Activated CD4-positive, alpha-beta T cell treated with anti-CD3 and anti-CD28 coated beads, Interleukin-2, amount 10 ng/mL, durations not matched to agents 24 days and 14 days (primary cell): ENCODE measurements at regions not wholly inside any gene's neighbourhood (a gene's known extent, or its start where the extent isn't known, plus 50 kb on each side); places are given as distances from the start of the nearest gene placed in this dataset.

ENCODE experiments used
- DNase-seq: peaks from one replicate; pipeline ENCODE4 v3.0.0; 2022
- H3K27ac Mint-ChIP-seq: one replicate; pipeline ENCODE4 v1.8.0; 2022; ENCODE audit warnings: mild to moderate bottlenecking, mixed read lengths
- H3K27me3 Mint-ChIP-seq: one replicate; pipeline ENCODE4 v1.8.0; 2022; ENCODE audit warnings: mixed read lengths
- H3K36me3 Mint-ChIP-seq: one replicate; pipeline ENCODE4 v1.8.0; 2022; ENCODE audit warnings: low read depth, mild to moderate bottlenecking, mixed read lengths
- H3K4me1 Mint-ChIP-seq: one replicate; pipeline ENCODE4 v1.8.0; 2021; ENCODE audit warnings: mixed read lengths
- H3K4me3 Mint-ChIP-seq: one replicate; pipeline ENCODE4 v1.8.0; 2022; ENCODE audit warnings: mild to moderate bottlenecking, moderate library complexity, mixed read lengths
- H3K9me3 Mint-ChIP-seq: one replicate; pipeline ENCODE4 v1.8.0; 2021; ENCODE audit warnings: mixed read lengths
- intact Hi-C: fragments of 100-400 bp; cut with micrococcal nuclease; formaldehyde crosslinking; loops from one replicate; pipeline ENCODE4 v1.15.1; 2023

- no peak for DNase-seq
- no peak overlapping the region for H3K27ac Mint-ChIP-seq
- H3K4me1 Mint-ChIP-seq = no peaks in the 10 kb centered on the region
- intact Hi-C loops = no loop called here
- H3K36me3 Mint-ChIP-seq = no peaks in the 10 kb centered on the region
- H3K27me3 Mint-ChIP-seq = no peaks in the 10 kb centered on the region
- no peak overlapping the region for H3K4me3 Mint-ChIP-seq
- H3K9me3 Mint-ChIP-seq = no peaks in the 10 kb centered on the region
Observed at GRCh38 chrY:19265404-19265803, 479.1 kb downstream of the KDM5D start.

DNA sequence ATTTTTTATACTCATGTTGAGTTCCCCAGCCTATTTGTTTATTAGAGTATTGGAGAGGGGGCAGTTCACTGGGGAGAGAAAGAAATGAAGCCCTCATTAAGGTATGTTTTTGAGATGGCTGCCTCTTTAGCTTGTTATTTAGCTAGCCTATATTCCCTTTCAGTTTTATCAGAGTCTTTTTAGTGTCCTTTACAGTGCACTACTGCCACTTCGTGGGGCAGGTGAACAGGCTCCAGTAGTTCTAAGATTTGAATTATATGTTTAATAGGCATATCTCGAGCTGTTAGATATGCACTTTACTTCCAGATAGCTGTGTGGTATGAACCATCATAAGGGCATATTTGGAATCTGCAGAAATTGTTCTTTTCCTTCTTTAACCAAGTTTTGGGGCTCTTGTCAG, 482.2 kb downstream of the KDM5D start:
- DNase-seq = no peak

GRCh38 chrY:19232276-19232994, 458.9 kb upstream of the HSFY2 start:
- Mint-ChIP-seq H3K4me3 (peak overlapping the region; percentile 45), H3K36me3 (no peaks in the 10 kb centered on the region), H3K4me1 (peaks cover 9% of the 10 kb centered on the region), H3K9me3 (peaks cover 8% of the 10 kb centered on the region), H3K27me3 (no peaks in the 10 kb centered on the region), H3K27ac (peak overlapping the region; percentile 11)
- peak; percentile 82 for DNase-seq
- intact Hi-C loops = no loop called here

More for the DNA sequence above, 482.2 kb downstream of the KDM5D start:
- Mint-ChIP-seq H3K36me3 (no peaks in the 10 kb centered on the region), H3K27ac (no peak overlapping the region), H3K4me1 (no peaks in the 10 kb centered on the region), H3K4me3 (no peak overlapping the region), H3K27me3 (no peaks in the 10 kb centered on the region), H3K9me3 (no peaks in the 10 kb centered on the region)
- intact Hi-C loops = no loop called here

GRCh38 chrY:19220784-19221183, 447.2 kb upstream of the HSFY2 start:
- intact Hi-C loops = no loop called here
- no peak overlapping the region for H3K4me3 Mint-ChIP-seq

DNA sequence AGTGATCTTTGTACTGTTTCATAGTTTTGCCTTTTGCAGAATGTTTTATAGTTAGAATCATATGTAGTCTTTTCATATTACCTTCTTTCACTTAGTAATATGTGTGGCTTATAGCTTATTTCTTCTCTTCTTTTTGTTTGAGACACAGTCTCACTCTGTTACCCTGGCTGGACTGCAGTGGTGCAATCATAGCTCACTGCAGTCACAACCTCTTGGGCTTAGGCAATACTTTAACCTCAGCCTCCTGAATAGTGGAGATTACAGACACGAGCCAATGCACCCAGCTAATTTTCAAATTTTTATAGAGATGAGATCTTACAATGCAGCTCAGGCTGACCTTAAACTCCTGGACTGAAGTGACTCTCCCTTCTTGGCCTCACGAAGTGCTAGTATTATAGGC, 435.4 kb upstream of the HSFY2 start:
- intact Hi-C loops = no loop called here
- H3K27ac Mint-ChIP-seq = no peak overlapping the region
- no peak overlapping the region for H3K4me3 Mint-ChIP-seq
- no peaks in the 10 kb centered on the region for H3K4me1 Mint-ChIP-seq
- H3K36me3 Mint-ChIP-seq = no peaks in the 10 kb centered on the region
- H3K9me3 Mint-ChIP-seq = no peaks in the 10 kb centered on the region
- no peaks in the 10 kb centered on the region for H3K27me3 Mint-ChIP-seq
- no peak for DNase-seq

More at GRCh38 chrY:19220784-19221183, 447.2 kb upstream of the HSFY2 start:
- Mint-ChIP-seq H3K9me3 (no peaks in the 10 kb centered on the region), H3K4me1 (no peaks in the 10 kb centered on the region), H3K27ac (no peak overlapping the region), H3K27me3 (no peaks in the 10 kb centered on the region), H3K36me3 (no peaks in the 10 kb centered on the region)
- DNase-seq = no peak

- no peaks in the 10 kb centered on the region for H3K4me1 Mint-ChIP-seq
- H3K27ac Mint-ChIP-seq = no peak overlapping the region
- intact Hi-C loops = no loop called here
- no peak for DNase-seq
- H3K36me3 Mint-ChIP-seq = no peaks in the 10 kb centered on the region
- H3K27me3 Mint-ChIP-seq = no peaks in the 10 kb centered on the region
- no peak overlapping the region for H3K4me3 Mint-ChIP-seq
- H3K9me3 Mint-ChIP-seq = no peaks in the 10 kb centered on the region
Observed at GRCh38 chrY:19207048-19207447, 433.5 kb upstream of the HSFY2 start.

- intact Hi-C loops = no loop called here
- DNase-seq = no peak
- Mint-ChIP-seq H3K9me3 (no peaks in the 10 kb centered on the region), H3K27ac (no peak overlapping the region), H3K27me3 (no peaks in the 10 kb centered on the region), H3K36me3 (no peaks in the 10 kb centered on the region), H3K4me1 (no peaks in the 10 kb centered on the region), H3K4me3 (no peak overlapping the region)
Observed at GRCh38 chrY:19180824-19181223, 407.3 kb upstream of the HSFY2 start.

GRCh38 chrY:19168202-19168565, 394.6 kb upstream of the HSFY2 start:
- peaks cover 3% of the 10 kb centered on the region for H3K9me3 Mint-ChIP-seq
- no peak overlapping the region for H3K4me3 Mint-ChIP-seq
- DNase-seq = no peak
- H3K27ac Mint-ChIP-seq = no peak overlapping the region
- H3K4me1 Mint-ChIP-seq = no peaks in the 10 kb centered on the region
- no peaks in the 10 kb centered on the region for H3K36me3 Mint-ChIP-seq
- intact Hi-C loops = no loop called here
- H3K27me3 Mint-ChIP-seq = no peaks in the 10 kb centered on the region

DNA sequence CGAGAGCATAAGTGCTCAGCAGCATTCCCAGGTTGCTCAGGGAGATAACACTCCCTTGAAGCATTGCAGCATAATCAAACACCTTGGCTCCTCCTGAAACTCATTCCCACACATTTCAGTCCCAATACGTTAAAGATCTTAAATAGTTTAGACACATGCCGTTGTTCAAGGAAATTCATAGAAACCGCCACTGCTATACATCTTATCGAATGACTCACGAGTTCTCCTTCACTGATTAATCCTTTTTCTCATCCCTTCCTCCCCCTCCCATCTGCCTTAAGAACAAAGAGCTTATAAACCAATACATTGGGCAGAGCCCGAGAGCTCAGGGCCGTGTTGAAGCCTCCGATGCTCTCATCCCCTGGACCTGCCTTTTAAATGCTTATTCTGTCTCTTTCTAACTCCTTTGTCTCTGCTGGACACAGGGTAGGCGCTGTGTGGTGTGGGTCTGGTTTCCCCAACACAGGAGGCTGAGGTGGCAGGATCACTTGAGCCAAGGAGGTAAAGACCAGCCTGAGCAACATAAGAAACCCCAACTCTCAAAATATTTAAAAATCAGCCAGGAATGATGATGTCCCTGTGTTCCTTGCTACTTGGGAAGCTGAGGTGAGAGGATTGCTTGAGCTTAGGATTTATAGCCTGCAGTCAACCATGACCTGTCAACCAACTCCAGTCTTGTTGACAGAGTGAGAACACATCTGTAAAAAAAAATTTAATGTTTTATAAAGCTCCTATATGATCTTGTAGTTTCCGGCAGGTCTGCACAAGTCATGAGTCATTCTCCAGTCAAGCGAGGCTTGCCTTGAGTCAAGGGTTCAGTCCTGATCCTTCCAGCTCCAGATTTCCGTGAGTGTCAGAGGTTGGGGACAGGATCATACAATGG, 394.0 kb upstream of the HSFY2 start:
- Mint-ChIP-seq H3K4me3 (no peak overlapping the region), H3K4me1 (no peaks in the 10 kb centered on the region), H3K9me3 (peaks cover 3% of the 10 kb centered on the region), H3K36me3 (no peaks in the 10 kb centered on the region), H3K27ac (no peak overlapping the region), H3K27me3 (no peaks in the 10 kb centered on the region)
- no peak for DNase-seq
- intact Hi-C loops = no loop called here

- H3K27me3 Mint-ChIP-seq = no peaks in the 10 kb centered on the region
- H3K27ac Mint-ChIP-seq = no peak overlapping the region
- no peak for DNase-seq
- no peaks in the 10 kb centered on the region for H3K36me3 Mint-ChIP-seq
- no peaks in the 10 kb centered on the region for H3K4me1 Mint-ChIP-seq
- intact Hi-C loops = no loop called here
- H3K9me3 Mint-ChIP-seq = no peaks in the 10 kb centered on the region
- H3K4me3 Mint-ChIP-seq = no peak overlapping the region
Observed at GRCh38 chrY:19148783-19149182, 375.2 kb upstream of the HSFY2 start.

- intact Hi-C loops = no loop called here
Observed at GRCh38 chrY:19146296-19146695, 372.8 kb upstream of the HSFY2 start.

GRCh38 chrY:19142093-19142492, 368.6 kb upstream of the HSFY2 start:
- Mint-ChIP-seq H3K4me3 (no peak overlapping the region), H3K4me1 (no peaks in the 10 kb centered on the region), H3K27ac (no peak overlapping the region), H3K9me3 (no peaks in the 10 kb centered on the region), H3K36me3 (no peaks in the 10 kb centered on the region), H3K27me3 (peaks cover 2% of the 10 kb centered on the region)
- intact Hi-C loops = no loop called here
- DNase-seq = no peak

More at GRCh38 chrY:19146296-19146695, 372.8 kb upstream of the HSFY2 start:
- no peak overlapping the region for H3K27ac Mint-ChIP-seq
- H3K4me3 Mint-ChIP-seq = no peak overlapping the region
- no peaks in the 10 kb centered on the region for H3K9me3 Mint-ChIP-seq
- no peak for DNase-seq
- no peaks in the 10 kb centered on the region for H3K4me1 Mint-ChIP-seq
- no peaks in the 10 kb centered on the region for H3K36me3 Mint-ChIP-seq
- peaks cover 2% of the 10 kb centered on the region for H3K27me3 Mint-ChIP-seq

DNA sequence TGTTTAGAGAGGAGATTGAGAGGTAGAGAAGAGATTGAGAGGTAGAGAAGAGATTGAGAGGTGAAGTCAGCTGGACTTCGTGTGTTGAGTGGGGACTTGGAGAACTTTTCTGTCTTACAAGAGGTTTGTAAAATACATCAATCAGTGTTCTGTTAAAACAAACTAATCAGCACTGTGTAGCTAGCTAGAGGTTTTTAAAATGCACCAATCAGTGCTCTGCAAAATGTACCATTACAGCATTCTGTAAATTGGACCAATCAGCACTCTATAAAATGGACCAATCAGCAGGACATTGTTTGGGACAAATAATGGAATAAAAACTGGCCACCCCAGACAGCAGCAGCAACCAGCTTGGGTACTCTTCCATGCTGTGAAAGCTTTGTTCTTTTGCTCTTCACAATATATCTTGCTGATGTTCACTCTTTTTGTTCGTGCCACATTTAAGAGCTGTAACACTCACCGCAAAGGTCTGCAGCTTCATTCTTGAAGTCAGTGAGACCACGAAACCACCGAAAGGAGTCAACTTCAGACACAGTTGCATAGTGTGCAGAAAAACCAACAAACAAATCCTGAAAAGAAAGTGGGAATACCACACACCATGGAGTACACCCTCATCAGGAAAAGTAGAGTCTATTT, 366.9 kb upstream of the HSFY2 start:
- Mint-ChIP-seq H3K4me1 (no peaks in the 10 kb centered on the region), H3K27me3 (peaks cover 3% of the 10 kb centered on the region), H3K27ac (no peak overlapping the region), H3K36me3 (no peaks in the 10 kb centered on the region), H3K4me3 (no peak overlapping the region), H3K9me3 (no peaks in the 10 kb centered on the region)
- DNase-seq = no peak
- intact Hi-C loops = no loop called here

- no peak for DNase-seq
- Mint-ChIP-seq H3K36me3 (no peaks in the 10 kb centered on the region), H3K27me3 (peaks cover 3% of the 10 kb centered on the region), H3K4me3 (no peak overlapping the region), H3K27ac (no peak overlapping the region), H3K4me1 (peaks cover 4% of the 10 kb centered on the region), H3K9me3 (no peaks in the 10 kb centered on the region)
- intact Hi-C loops = no loop called here
Observed at GRCh38 chrY:19134426-19134825, 360.9 kb upstream of the HSFY2 start.
